ENCODE measurements at regions not wholly inside any gene's neighbourhood (a gene's known extent, or its start where the extent isn't known, plus 50 kb on each side); places are given as distances from the start of the nearest gene placed in this dataset.
"Not testable (repeated sequence)": the region's sequence is repeated elsewhere in the genome, so short reads cannot be mapped to it uniquely, and the experiment has no call there.

DNA sequence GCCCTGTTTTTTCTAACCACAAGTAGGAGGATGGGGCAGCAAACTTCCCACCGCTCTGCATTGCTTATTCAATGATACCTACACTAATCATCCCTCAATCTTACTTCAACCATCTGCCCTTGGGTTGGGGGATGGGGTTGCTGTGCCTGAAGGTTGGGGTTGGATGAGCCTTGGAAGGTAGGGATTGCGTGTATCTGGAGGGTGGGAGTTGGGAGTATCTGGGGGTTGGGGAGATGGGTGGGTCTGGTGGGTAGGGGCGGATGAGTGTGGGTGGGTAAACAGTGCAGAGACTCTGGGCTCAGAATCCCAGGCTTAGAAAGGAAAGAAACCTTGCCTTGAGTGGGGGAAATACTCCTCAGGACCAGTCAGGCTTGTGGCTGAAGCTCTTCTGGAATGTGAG is 467.4 kb downstream of the DIRAS2 start:
- FAIRE-seq (no peak), DNase-seq (ENCODE audit: low spot score) (no peak)

GRCh38 chr9:90175865-90176264 is 466.8 kb downstream of the DIRAS2 start:
- FAIRE-seq (no peak), DNase-seq (ENCODE audit: low spot score) (no peak)

DNA sequence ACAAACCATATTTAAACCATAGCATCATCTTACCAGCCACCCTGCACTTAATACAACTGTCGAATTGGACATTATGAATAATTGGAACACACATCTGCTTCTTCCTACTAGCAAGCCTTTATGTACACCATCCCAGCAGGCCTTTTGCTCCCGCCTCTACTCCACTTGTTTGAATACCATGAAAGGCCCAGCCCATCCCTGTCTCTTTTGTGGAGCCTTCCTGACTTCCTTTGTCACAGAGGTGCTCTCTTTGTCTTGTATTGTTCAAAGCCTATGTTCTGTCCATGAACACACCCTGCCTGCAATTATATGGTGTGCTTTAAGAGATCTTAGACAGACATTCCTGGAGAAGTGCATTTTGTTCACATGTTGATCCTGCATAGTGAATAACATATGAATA is 465.7 kb downstream of the DIRAS2 start:
- no peak for FAIRE-seq
- no peak for DNase-seq (ENCODE audit: low spot score)

DNA sequence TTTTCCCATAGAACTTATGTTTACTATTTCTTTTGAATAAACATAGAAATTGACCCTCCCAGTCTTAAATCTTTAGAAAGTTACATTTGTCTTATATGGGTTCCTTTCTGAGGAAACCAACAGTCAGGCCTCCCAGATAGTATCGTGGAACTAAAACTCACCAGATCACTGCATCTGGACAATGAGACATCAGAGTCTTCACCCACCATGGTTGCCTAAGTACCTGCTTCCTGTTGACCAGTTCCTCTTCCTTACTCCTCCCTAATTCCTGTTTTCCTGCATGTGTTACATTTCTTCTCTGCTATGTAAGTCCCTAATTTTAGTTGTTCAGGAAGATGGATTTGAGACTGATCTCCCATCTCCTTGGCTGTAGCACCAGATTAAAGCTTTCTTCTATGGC is 462.2 kb downstream of the DIRAS2 start:
- FAIRE-seq: no peak

DNA sequence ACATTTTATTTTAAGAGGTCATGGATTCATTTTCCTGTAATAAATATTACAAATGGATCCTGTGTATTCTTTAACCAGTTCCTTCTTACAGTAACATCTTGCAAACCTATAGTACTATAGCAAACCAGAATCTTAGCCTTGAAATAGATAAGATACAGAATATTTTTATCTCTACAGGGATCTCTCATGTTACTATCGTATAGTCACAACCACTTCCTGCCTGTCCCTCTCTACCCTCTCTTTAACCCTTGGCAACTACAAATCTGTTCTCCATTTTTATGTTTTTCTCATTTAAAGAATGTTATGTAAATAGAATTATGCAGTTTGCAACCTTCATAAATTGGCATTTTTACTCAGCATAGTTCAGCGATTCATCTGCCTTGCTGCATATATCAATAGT is 454.0 kb downstream of the DIRAS2 start:
- no peak for DNase-seq (ENCODE audit: low spot score)
- FAIRE-seq: no peak

More for the DNA sequence above, 462.2 kb downstream of the DIRAS2 start:
- DNase-seq (ENCODE audit: low spot score): no peak

DNA sequence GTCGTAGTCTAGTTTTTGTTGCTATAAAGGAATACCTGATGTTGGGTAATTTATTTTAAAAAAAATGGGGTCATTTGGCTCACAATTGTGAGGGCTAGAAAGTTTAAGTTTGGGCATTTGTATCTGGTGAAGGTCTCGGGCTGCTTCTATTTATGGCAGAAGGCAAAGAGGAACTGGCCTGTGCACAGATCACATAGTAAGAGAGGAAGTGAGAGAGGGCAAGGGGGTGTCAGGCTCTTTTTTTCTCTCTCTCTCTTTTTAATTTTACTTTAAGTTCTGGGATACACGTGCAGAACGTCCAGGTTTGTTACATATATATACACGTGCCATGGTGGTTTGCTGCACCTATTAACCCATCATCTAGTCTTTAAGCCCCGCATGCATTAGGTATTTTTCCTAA is 453.3 kb downstream of the DIRAS2 start:
- DNase-seq (ENCODE audit: low spot score): no peak
- no peak for FAIRE-seq

GRCh38 chr9:90192465-90192864 is 450.2 kb downstream of the DIRAS2 start:
- FAIRE-seq; DNase-seq (ENCODE audit: low spot score): not testable (repeated sequence)

- no peak for FAIRE-seq
- no peak for DNase-seq (ENCODE audit: low spot score)
Observed at GRCh38 chr9:90198956-90199355, 443.7 kb downstream of the DIRAS2 start.

DNA sequence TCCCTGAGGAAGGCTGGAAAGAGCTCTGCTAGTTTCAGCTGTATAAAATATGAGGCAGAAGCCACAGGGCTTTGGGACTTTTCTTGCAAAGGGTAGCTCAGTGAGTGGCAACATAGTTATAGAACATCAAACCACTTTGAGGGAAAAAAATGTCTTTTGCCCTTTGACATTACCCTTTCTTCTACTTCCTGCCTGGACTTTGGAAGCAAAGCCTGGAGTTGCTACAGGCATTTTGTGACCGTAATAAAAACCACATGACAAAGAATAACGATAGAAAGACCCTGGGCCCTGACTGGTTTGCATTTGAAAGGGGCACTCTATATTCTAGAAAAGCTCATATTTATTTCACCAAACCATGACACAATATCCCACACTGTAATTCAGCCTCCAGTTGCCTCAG is 440.9 kb downstream of the DIRAS2 start:
- FAIRE-seq (no peak), DNase-seq (ENCODE audit: low spot score) (no peak)

- DNase-seq (ENCODE audit: low spot score) (no peak), FAIRE-seq (no peak)
Observed at GRCh38 chr9:90204128-90204831, 438.3 kb downstream of the DIRAS2 start.

DNA sequence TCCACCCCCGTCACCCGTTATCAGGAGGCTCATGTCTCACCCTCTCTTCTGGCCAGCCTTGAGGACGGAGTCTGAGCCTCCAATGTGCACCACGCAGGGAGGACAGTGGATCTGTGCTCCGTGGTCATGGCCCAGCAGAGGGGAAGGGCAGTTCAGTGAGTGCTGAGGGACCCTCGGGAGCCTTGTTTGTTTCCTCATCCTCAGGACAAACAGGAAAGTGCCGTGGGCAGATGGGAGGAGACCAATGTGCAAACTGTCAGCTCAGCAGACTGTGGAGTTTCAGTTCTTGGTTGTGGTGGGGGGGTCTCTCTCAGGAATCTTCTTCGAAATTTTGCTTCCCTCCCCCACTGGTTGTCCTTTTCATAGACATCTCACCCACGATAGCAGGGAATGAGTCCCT is 429.6 kb downstream of the DIRAS2 start:
- DNase-seq (ENCODE audit: low spot score); FAIRE-seq: not testable (repeated sequence)

DNA sequence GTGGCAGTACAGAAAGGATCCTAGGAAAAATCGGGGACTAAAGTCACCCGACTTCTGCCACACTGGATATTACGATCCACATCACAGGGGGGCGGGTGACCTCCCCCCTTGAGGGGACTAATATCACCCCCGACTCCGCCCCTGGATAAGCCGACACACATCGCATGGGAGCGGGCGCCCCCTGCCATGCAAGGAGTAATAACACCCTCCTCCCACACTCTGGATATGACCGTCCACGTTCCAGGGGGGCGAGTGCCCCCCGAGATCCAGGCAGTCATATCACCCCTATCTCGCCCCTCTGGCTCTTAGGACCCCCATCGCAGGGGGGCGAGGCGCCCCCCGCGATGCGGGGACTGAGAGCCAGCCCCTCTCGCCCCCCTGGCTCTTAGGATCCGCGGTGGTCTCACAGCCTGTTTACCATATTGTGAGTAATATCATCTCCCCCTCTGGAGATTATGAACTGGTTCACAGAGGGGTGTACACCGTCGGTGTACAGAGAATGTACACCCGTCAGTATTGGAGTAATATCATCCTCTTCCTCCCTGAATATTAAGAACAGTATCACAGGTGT is 423.0 kb downstream of the DIRAS2 start:
- DNase-seq (ENCODE audit: low spot score) (no peak), FAIRE-seq (no peak)

DNA sequence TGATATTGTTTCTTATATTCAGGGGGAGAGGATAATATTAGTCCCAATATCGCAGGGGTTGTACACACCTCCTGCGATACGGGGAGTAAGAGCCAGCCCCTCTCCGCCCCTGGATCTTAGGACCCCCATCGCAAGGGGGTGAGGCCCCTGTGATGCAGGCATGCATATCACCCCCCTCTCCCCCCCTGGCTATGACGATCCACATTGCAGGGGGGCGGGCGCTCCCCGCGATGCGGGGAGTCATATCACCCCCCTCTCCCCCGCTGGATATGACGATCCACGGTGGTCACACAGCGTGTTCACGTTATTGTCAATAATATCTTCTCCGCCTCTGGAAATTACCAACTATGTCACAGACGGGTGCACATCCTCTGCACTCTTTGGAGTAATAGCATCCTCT is 420.7 kb downstream of the DIRAS2 start:
- DNase-seq (ENCODE audit: low spot score); FAIRE-seq: not testable (repeated sequence)

DNA sequence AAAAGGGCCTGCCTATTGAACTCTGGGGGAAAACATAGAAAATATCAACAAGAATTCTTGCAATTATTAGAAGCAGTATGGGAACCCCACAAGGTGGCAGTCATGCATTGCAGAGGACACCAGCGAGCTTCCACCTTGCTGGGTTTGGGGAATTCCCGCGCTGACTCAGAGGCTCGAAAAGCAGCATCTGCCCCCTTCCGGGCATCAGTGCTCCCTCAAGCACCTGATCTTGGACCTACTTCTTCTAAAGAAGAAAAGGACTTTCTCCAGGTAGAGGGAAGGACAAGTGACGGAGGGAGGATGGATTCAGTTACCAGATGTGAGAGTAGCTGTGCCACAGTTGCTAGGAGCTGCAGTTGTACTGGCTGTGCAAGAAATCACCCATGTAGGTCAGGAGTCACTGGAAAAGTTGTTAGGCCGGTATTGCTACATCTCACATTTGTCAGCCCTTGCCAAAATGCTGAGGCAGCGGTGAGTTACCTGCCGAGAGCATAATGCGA is 415.7 kb downstream of the DIRAS2 start:
- peak; percentile 54 for DNase-seq (ENCODE audit: low spot score)
- FAIRE-seq: not testable (repeated sequence)

GRCh38 chr9:90233081-90233480 is 409.5 kb downstream of the DIRAS2 start:
- FAIRE-seq; DNase-seq (ENCODE audit: low spot score): not testable (repeated sequence)

GRCh38 chr9:90240541-90240940 is 402.1 kb downstream of the DIRAS2 start:
- DNase-seq (ENCODE audit: low spot score) (no peak), FAIRE-seq (no peak)

- DNase-seq (ENCODE audit: low spot score) (no peak), FAIRE-seq (no peak)
Observed at GRCh38 chr9:90245661-90246060, 397.0 kb downstream of the DIRAS2 start.

DNA sequence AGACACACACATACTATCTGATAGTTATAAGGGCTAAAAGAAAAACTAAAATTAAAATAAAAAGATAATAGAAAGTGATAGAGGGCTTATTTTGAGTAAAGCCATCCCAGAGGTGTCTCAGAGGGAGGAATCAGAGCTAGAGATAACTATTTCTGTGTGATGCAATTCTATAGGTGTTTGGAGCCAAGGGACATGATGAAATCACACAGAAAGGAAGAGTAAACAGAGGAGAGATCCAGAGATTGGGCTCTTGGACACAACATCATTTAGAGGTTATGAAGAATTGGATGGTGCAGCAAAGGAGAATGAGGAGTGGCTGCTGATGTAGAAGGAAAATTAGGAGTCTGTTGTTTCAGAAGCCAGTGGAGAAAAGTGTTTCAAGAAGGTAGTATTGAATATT is 393.5 kb downstream of the DIRAS2 start:
- DNase-seq (ENCODE audit: low spot score) (no peak), FAIRE-seq (no peak)

DNA sequence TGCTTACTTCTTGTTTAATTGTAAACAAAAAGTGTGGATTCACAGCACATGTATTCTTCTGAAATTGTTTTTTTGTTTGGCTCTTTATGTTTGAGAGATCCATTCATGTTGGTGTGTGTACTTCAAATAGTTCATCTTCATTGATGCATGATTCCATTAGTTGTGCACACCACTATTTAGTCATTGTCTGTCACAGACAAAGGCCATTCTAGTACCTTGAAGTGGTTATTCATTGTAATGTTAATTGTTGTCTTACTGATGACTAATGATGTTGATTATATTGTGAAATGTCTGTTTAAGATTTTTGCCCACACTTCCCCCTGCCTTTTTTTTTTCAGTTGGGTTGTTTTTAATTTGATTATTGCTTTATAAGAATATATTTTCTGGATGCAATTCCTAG is 391.3 kb downstream of the DIRAS2 start:
- DNase-seq (ENCODE audit: low spot score): peak; percentile 21
- peak; percentile 39 for FAIRE-seq

GRCh38 chr9:90256345-90256744 is 386.3 kb downstream of the DIRAS2 start:
- FAIRE-seq: no peak
- DNase-seq (ENCODE audit: low spot score): no peak

GRCh38 chr9:90259311-90260246 is 383.0 kb downstream of the DIRAS2 start:
- DNase-seq (ENCODE audit: low spot score) (no peak), FAIRE-seq (no peak)

DNA sequence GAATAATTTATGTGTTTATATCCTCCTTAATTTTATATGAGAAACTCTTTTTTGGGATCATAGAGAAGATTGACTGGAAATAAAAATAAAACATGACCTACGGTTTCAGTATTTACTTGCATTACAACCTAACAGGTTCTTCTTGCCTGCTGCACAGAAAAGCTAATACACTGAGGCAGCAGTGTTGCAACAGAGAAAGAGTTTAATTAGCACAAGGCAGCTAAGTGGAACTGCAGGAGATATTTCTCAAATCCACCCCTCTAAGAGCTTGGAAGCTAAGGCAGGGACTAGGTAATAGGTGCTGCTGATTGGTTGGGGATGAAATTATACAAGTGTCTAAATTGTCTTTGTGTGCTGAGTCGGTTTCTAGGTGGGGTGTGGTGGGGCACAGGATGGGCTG is 380.9 kb downstream of the DIRAS2 start:
- DNase-seq (ENCODE audit: low spot score) (no peak), FAIRE-seq (no peak)

Data from RCC 7860 (cell line).